Panc1 (cell line): ENCODE measurements at regions not wholly inside any gene's neighbourhood (a gene's known extent, or its start where the extent isn't known, plus 50 kb on each side); places are given as distances from the start of the nearest gene placed in this dataset.

Experiments
- ATAC-seq: fragments of 200-7000 bp; cut with Tn5 transposase; 2 replicates; pipeline ENCODE4 v1.9.1; 2020; ENCODE audit warnings: mild to moderate bottlenecking, moderate library complexity
- BruUV-seq: library from RNA; stranded (reverse); fragments of 400-500 nt; replicated peaks from 2 replicates; lab custom pipeline; 2021; lab: Mats Ljungman, UMichigan
- CTCF ChIA-PET: fragments of 300-600 bp; sonication (Branson Sonifier 250); formaldehyde crosslinking; loops from one replicate; lab custom pipeline; 2022; ENCODE audit warnings: antibody characterized with exemption; lab: Charles Lee
- POLR2A ChIA-PET: fragments of 300-600 bp; sonication (Branson Sonifier 250); formaldehyde crosslinking; loops from one replicate; lab custom pipeline; 2022; ENCODE audit warnings: antibody characterized with exemption; lab: Charles Lee
- DNase-seq: peaks from one replicate; pipeline ENCODE4 v3.0.0-alpha.2; 2010; ENCODE audit warnings: low read depth, low spot score
- H3K27ac ChIP-seq: 2 replicates; pipeline ENCODE4 v1.5.1; 2011; ENCODE audit warnings: mild to moderate bottlenecking, low read length, inconsistent platforms
- H3K27me3 ChIP-seq: fragments of 200-500 bp; sonication (Bioruptor generic); 2 replicates; pipeline ENCODE4 v1.6.0; 2014; ENCODE audit warnings: low read length, inconsistent platforms; ENCODE audit not compliant: control insufficient read depth, insufficient read depth
- H3K36me3 ChIP-seq: fragments of 200-500 bp; sonication (Bioruptor generic); 2 replicates; pipeline ENCODE4 v1.5.1; 2014; ENCODE audit warnings: inconsistent platforms, mild to moderate bottlenecking, low read length, moderate library complexity; ENCODE audit not compliant: control insufficient read depth, insufficient read depth
- H3K4me1 ChIP-seq: 2 replicates; pipeline ENCODE4 v1.5.1; 2011; ENCODE audit warnings: inconsistent platforms, mild to moderate bottlenecking, low read length, moderate library complexity; ENCODE audit not compliant: control insufficient read depth, insufficient read depth
- H3K4me3 ChIP-seq, 2 experiments: 2 replicates each; pipeline ENCODE4 v1.5.1; 2011 to 2012; ENCODE audit warnings: low read depth in 2 of 2, low read length in 2 of 2, mild to moderate bottlenecking in 2 of 2, inconsistent platforms in 1 of 2, moderate library complexity in 1 of 2
- H3K9me3 ChIP-seq: fragments of 200-500 bp; sonication (Bioruptor generic); 2 replicates; pipeline ENCODE4 v1.5.1; 2014; ENCODE audit warnings: low read depth, mild to moderate bottlenecking, inconsistent platforms, low read length, moderate library complexity; ENCODE audit not compliant: control insufficient read depth, insufficient read depth
- CTCF ChIP-seq: fragments of 450-650 bp; IDR thresholded peaks from 2 replicates; pipeline ENCODE4 v1.5.1; 2017; ENCODE audit warnings: mild to moderate bottlenecking
- POLR2AphosphoS5 ChIP-seq: IDR thresholded peaks from 2 replicates; pipeline ENCODE4 v1.6.1; 2012; ENCODE audit warnings: mild to moderate bottlenecking, low read depth, low read length, moderate library complexity
- REST ChIP-seq, 2 experiments: IDR thresholded peaks; 2 replicates each; pipeline ENCODE4 v1.6.1; 2011 to 2012; ENCODE audit warnings: low read depth in 2 of 2, control low read depth in 1 of 2, low read length in 1 of 2, mild to moderate bottlenecking in 1 of 2, moderate library complexity in 1 of 2; ENCODE audit not compliant: insufficient read depth in 1 of 2
- SIN3A ChIP-seq: IDR thresholded peaks from 2 replicates; pipeline ENCODE4 v1.6.1; 2012; ENCODE audit warnings: low read depth, mild to moderate bottlenecking, low read length, moderate library complexity, borderline replicate concordance; ENCODE audit not compliant: insufficient read depth
- TCF7L2 ChIP-seq: IDR thresholded peaks from 2 replicates; pipeline ENCODE4 v1.6.1; 2011; ENCODE audit warnings: mild to moderate bottlenecking, low read depth, low read length, inconsistent platforms
- in situ Hi-C: cut with HindIII; loops from 2 replicates; pipeline ENCODE4 v1.10.0; 2016; ENCODE audit warnings: low sequenced_read_pairs, low pct_unique_long_range_greater_than_20kb
- intact Hi-C: fragments of 100-400 bp; cut with micrococcal nuclease; formaldehyde crosslinking; loops from one replicate; pipeline ENCODE4 v1.10.0; 2022; ENCODE audit not compliant: unreplicated experiment

DNA sequence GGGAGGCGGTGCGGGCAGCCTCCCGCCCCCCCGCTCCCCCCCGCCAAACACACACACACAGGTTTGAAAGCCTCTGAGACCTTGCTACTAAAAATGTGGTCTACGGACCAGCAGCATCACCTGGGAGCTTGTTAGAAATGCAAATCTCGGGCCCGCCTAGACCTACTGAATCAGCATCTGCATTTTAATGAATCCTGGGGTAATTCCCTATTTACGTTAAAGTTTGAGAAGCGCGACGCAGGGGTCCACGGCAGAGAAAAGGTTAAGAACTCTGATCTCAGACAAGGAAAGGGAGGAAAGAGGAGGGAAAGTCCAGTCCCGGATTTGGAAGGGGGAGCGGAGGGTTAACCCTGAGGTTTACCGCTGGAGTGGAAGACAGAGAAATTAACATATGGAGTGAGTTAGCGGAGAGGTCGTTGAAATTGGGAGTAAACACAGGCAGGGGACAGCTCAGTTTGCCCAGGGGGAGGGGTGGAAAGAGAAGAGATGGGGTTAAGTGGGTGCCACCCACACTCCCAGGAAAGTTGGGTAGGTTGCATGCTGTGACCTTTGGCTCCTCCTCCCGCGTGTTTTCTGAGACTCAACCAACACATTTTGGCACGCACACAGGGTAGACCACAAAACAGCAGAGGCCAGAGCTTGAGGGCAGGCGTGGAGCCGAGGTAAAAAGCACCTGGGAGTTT lies 483.6 kb downstream of the BCOR start:
- intact Hi-C loops = no loop called here
- POLR2A ChIA-PET = no interaction called here
- no peak overlapping the region for H3K27ac ChIP-seq

DNA sequence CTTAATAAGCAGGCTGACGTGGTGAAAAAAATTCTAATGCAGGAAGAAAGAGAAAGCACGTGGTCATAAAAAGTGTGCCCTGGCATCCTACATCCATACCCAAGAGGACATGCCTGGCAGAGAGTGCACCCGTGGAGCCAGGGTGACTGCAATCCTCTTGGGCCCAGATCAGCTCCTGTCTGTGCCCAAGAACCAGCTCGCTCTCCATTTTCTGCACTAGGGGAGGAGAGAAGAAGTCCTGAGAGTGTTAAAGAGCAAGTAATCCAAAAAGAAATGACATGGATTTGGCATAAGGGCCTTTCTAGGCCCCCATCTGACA lies 483.1 kb downstream of the BCOR start:
- BruUV-seq = no TSS peak
- Histone ChIP-seq H3K27me3 (no peaks in the 10 kb centered on the region), H3K36me3 (no peaks in the 10 kb centered on the region), H3K27ac (no peak overlapping the region), H3K9me3 (no peaks in the 10 kb centered on the region), H3K4me1 (no peaks in the 10 kb centered on the region), H3K4me3 (no peak overlapping the region)
- TF ChIP-seq SIN3A (no peak), TCF7L2 (no peak), CTCF (no peak)
- ChIA-PET POLR2A (no interaction called here), CTCF (no interaction called here)
- DNase-seq = no peak
- ATAC-seq = no peak
- in situ Hi-C loops = no loop called here
- intact Hi-C loops = no loop called here

More for the DNA sequence above, 483.6 kb downstream of the BCOR start:
- H3K4me3 ChIP-seq = no peak overlapping the region
- CTCF ChIA-PET = no interaction called here
- no TSS peak for BruUV-seq
- ATAC-seq (no peak), DNase-seq (no peak)
- no peaks in the 10 kb centered on the region for H3K27me3 ChIP-seq
- in situ Hi-C loops = no loop called here
- H3K4me1 ChIP-seq = no peaks in the 10 kb centered on the region
- no peaks in the 10 kb centered on the region for H3K9me3 ChIP-seq
- TF ChIP-seq POLR2AphosphoS5 (no peak), REST (IDR thresholded peaks at IDR 0.05; ENCODE audit: insufficient read depth in 1 of 2, low read depth in 2 of 2, low read length in 1 of 2) (no peak), CTCF (no peak), SIN3A (no peak), TCF7L2 (no peak)
- no peaks in the 10 kb centered on the region for H3K36me3 ChIP-seq
